Stimulated activated CD4-positive, alpha-beta T cell treated with anti-CD3 and anti-CD28 coated beads, TNF-alpha, amount 100 ng/mL, for 24 hours (primary cell): ENCODE measurements at regions not wholly inside any gene's neighbourhood (a gene's known extent, or its start where the extent isn't known, plus 50 kb on each side); places are given as distances from the start of the nearest gene placed in this dataset.
A peak's percentile ranks its signal among the peaks of the same experiment; 100 is the strongest.
"Not testable (repeated sequence)": the region's sequence is repeated elsewhere in the genome, so short reads cannot be mapped to it uniquely, and the experiment has no call there.

Experiments used
- DNase-seq, 3 experiments: peaks; one replicate each; pipeline ENCODE4 v3.0.0-alpha.2; 2020; ENCODE audit warnings: low read depth in 3 of 3

DNA sequence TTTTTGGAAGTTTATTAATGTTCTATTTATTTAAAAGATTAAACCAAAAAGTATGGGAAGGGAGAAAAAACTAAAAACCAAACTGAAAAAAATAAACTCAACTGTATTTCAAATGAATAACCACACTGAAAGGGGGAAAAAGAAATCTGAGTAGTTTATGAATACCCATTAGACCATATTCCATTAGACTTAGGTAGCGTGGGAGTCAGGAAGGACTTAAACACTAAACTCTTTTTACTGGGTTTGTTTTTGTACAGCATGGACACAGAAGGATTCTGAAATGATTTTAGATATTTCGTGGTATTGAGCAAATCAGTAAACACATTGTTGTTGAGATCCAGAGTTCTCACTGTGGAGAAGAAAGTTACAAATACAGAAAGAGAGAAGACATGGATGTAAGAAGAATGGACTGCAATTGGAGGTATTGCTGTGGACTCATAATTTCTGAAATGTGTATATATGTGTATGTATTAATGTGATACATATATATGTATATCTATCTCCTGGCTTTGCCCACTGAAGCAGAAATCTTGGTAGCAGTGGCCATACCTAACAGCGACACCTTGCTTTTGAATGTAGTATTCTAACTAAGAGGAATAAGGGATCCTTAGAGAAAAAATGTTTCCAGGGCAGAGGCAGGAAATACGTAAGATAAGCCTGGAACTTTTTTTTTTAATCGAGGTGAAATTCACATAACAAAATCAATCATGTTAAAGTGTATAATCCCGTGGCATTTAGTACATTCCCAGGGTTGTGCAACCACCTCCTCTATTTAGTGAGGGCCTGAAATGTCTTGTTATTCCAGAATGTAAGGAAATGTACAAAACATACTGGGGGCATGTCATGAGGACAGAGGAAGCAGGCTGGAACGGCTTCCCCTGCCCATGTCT, 228.8 kb downstream of the SMARCA2 start:
- DNase-seq = no peak

DNA sequence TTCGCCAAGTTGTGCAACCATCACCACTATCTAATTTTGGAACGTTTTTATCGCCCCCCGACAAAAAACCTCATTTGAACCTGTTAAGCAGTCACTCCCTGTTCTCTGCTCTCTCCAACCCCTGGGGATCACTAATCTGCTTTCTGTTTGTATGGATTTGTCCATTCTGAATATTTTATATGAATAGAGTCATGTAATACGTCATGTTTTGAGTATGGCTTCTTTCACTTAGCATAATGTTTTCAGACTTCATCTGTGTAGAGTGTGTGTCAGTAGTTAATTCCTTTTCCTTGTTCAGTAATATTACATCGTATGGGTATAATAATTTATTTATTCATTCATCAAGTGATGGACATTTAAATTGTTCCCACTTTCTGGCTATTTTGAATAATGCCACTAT, 232.2 kb downstream of the SMARCA2 start:
- no peak for DNase-seq

DNA sequence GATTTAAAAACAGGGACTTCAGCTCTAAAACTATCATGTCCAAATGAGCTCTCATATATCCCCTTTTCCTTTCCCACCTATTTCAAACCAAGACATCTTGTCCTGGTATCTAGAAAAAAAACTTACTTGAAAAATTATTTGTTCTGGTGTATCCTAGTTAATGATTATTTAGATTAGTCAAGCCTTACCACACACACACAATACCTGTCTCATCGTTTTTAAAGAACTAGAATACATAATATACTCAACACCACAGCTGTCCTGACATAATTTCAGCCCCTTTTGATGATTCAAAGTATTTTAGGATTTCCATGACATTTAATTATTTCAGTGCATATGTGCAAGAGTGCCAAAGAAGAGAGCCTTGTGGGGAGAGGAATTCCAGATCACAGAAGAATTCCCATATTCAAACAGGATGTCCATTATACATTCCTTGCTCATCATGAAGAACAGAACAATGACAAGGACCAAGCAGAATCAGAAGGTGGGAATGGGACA, 233.7 kb downstream of the SMARCA2 start:
- DNase-seq = no peak

GRCh38 chr9:2253636-2254580, 238.8 kb downstream of the SMARCA2 start:
- no peak for DNase-seq

DNA sequence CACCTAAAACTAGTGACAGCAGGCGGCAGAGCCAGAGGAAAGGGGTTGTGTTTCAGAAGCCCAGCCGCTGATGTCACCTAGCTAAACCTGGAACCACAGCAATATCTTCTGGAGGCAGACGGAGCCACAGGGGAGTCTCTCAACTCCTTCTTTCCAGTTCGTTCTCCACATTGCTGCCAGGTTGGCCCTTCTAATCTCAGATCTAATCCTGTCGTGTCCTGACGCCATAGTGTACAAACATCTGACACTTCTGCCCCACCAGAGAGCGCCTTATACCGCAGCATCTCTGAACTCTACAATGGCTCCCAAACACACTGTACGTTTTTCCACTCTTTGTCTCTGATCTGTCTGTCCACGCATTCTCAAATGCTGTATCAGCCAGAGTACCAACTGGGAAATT, 240.0 kb downstream of the SMARCA2 start:
- DNase-seq = no peak

- no peak for DNase-seq
Measured at GRCh38 chr9:2257248-2257929, 242.2 kb downstream of the SMARCA2 start.

GRCh38 chr9:2260417-2261306, 245.5 kb downstream of the SMARCA2 start:
- DNase-seq = no peak

DNA sequence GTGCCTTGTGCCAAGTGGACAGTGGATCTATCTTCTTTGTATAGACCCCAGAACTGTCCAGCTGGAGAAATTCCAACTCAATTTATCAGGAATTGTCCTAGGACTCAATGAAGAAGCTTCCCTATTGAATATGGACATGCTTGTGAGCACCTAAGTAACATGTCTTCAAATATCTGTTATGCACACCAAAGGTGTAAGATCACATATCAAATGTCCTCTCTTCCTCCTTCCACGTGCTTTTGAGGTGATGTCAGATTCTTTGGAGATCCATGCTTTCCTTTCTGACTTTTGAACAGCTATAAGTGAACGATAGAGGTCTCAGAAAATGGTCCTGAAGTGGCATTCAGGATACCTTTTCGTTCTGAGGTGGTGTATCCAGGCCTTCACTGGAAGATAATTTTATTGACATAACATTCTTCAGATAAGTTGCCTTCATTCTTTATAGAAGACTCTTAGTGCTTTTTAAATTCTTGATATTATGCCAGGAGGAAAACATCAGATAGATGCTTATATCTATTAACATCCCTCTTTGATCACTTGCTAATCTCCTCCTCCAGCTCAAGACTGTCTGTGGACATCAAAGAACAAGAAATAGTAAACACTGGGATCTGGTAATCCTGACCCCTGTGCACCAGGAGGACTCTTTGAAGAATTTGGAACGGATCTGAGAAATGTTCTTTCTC, 246.4 kb downstream of the SMARCA2 start:
- DNase-seq = no peak

- no peak for DNase-seq
Measured at GRCh38 chr9:2262386-2263071, 247.4 kb downstream of the SMARCA2 start.

GRCh38 chr9:2263111-2263510, 248.0 kb downstream of the SMARCA2 start:
- no peak for DNase-seq

DNA sequence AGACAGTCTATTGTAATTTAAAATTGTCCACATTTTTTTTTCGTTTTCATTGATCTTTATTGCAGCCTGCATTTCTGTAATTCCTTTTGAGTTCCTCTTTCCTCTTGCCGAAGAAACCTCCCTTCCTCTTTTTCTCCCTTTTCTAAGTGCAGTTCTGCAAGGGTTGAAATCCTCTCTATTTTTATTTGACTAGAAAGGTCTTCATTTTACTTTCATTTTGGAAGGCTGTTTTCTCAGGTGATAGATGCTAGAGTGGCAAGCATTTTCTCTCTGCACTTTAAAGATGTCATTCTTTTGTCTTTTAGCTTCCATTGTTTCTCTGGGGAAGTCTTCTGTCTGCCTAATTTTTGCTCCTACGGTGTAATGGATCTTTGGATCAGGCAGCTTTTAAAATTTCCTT, 248.5 kb downstream of the SMARCA2 start:
- no peak for DNase-seq

DNA sequence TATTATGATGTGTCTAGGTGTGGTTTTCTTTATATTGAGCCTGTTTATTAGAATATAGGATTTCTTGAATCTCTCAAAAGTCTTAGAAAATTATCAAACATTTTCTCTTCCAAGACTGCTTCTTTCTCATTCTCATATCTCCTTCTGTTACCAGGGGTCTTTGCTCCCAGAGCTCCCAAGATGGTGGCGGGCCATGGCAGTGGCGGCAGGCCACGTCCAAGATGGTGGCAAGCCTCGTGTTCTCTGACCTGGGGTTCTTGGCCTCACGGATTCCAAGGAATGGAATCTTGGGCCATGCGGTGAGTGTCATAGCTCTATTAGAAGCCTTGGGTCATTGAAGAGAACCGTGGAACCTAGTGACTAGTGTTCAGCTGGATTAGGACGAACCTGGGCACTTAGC, 248.9 kb downstream of the SMARCA2 start:
- DNase-seq = no peak

DNA sequence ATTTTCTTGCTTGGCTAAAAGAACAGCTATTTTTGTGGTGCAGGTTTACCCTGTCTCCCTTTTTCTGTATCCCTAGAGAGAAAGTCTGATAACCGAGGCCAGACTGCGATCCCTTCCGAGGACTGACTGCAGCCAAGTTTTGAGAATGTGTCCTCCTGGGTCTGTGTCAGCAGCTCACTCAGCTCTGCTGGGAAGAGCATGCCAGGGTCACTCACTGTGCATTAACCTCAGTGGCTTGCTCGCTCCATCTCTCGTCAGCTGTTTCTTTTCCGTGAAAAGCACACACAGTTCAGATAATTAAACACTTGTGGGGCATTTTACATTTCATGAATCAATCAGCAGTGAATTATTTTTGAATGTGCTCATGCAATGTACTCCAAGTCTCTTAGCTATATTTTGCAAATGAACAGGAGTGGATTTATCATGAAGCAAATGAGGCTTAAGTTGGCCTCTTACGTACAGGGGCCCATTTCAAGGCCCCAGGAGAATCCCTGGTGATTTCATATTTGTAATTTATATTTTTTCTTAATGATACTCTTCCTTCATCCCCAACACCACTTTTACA, 252.1 kb downstream of the SMARCA2 start:
- DNase-seq = no peak

- no peak for DNase-seq
Measured at GRCh38 chr9:2269778-2270177, 254.6 kb downstream of the SMARCA2 start.

GRCh38 chr9:2270565-2270964, 255.4 kb downstream of the SMARCA2 start:
- no peak for DNase-seq

GRCh38 chr9:2271426-2271825, 256.3 kb downstream of the SMARCA2 start:
- peak in 1 of 3 experiments; percentile 7 for DNase-seq

DNA sequence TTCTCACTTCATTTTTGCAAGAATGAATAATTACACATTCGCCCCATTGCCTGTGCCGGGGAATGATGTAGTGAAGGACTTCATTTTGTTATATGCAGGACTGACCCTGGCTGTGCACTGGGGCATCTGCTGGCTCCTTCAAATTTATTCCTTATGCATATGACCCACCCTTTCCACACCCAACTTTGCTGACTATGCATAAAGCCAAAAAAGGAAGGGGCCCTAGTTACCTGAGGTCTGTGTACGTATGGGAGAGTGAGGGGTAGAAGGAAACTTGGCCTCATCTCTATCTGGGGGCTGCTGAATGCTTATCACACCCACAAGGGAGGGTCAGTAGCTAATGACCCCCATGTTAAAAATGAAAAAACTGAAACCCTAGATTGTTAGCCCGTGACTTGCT, 259.6 kb downstream of the SMARCA2 start:
- DNase-seq = no peak

GRCh38 chr9:2276296-2276695, 261.1 kb downstream of the SMARCA2 start:
- no peak for DNase-seq

GRCh38 chr9:2277133-2277532, 262.0 kb downstream of the SMARCA2 start:
- DNase-seq = not testable (repeated sequence)
